MM.1S (cell line): ENCODE measurements at regions not wholly inside any gene's neighbourhood (a gene's known extent, or its start where the extent isn't known, plus 50 kb on each side); places are given as distances from the start of the nearest gene placed in this dataset.

ENCODE experiments used
- DNase-seq: peaks from one replicate; pipeline ENCODE4 v3.0.0-alpha.2; 2015
- H2AFZ ChIP-seq: fragments of 300-600 bp; sonication (generic); 2 replicates; pipeline ENCODE4 v1.6.0; 2016; ENCODE audit warnings: antibody characterized with exemption, low read length
- H3F3A ChIP-seq: fragments of 300-600 bp; sonication (generic); 2 replicates; pipeline ENCODE4 v1.6.1; 2016; ENCODE audit warnings: mild to moderate bottlenecking, antibody characterized with exemption, low read length, moderate library complexity, mixed read lengths; ENCODE audit not compliant: insufficient read depth
- H3K27ac ChIP-seq: fragments of 300-600 bp; sonication (generic); 2 replicates; pipeline ENCODE4 v1.5.1; 2016; ENCODE audit warnings: mild to moderate bottlenecking, low read length
- H3K27me3 ChIP-seq: fragments of 300-600 bp; sonication (generic); replicated peaks from 2 replicates; pipeline ENCODE4 v1.6.0; 2016; ENCODE audit warnings: low read length; ENCODE audit not compliant: insufficient read depth
- H3K36me3 ChIP-seq: fragments of 300-600 bp; sonication (generic); replicated peaks from 2 replicates; pipeline ENCODE4 v1.6.1; 2016; ENCODE audit warnings: mild to moderate bottlenecking, low read length, mixed read lengths; ENCODE audit not compliant: insufficient read depth
- H3K4me1 ChIP-seq: fragments of 300-600 bp; sonication (generic); 2 replicates; pipeline ENCODE4 v1.6.1; 2016; ENCODE audit warnings: low read length, mixed read lengths
- H3K4me2 ChIP-seq: fragments of 300-600 bp; sonication (generic); 2 replicates; pipeline ENCODE4 v1.6.0; 2016; ENCODE audit warnings: low read depth, low read length
- H3K4me3 ChIP-seq: fragments of 300-600 bp; sonication (generic); 2 replicates; pipeline ENCODE4 v1.5.1; 2016; ENCODE audit warnings: low read length, mixed read lengths
- H3K79me2 ChIP-seq: fragments of 300-600 bp; sonication (generic); 2 replicates; pipeline ENCODE4 v1.6.1; 2016; ENCODE audit warnings: mixed run types, low read length, mixed read lengths
- H3K9ac ChIP-seq: fragments of 300-600 bp; sonication (generic); 2 replicates; pipeline ENCODE4 v1.6.1; 2016; ENCODE audit warnings: low read length, mixed read lengths
- H3K9me2 ChIP-seq: fragments of 300-600 bp; sonication (generic); replicated peaks from 2 replicates; pipeline ENCODE4 v1.6.1; 2016; ENCODE audit warnings: mild to moderate bottlenecking, low read length, mixed read lengths; ENCODE audit not compliant: insufficient read depth
- H3K9me3 ChIP-seq: fragments of 300-600 bp; sonication (generic); replicated peaks from 2 replicates; pipeline ENCODE4 v1.6.1; 2016; ENCODE audit warnings: mild to moderate bottlenecking, low read length, mixed read lengths; ENCODE audit not compliant: insufficient read depth
- H4K20me1 ChIP-seq: fragments of 300-600 bp; sonication (generic); 2 replicates; pipeline ENCODE4 v1.6.1; 2016; ENCODE audit warnings: mild to moderate bottlenecking, low read length, moderate library complexity, mixed read lengths; ENCODE audit not compliant: insufficient read depth
- EZH2 ChIP-seq: fragments of 300-600 bp; sonication (generic); optimal IDR thresholded peaks from 2 replicates; pipeline ENCODE3; 2017; ENCODE audit warnings: low read depth, mild to moderate bottlenecking, antibody characterized with exemption, low read length, mixed read lengths
- EZH2phosphoT487 ChIP-seq: fragments of 300-600 bp; sonication (generic); IDR thresholded peaks from 2 replicates; pipeline ENCODE4 v1.6.1; 2018; ENCODE audit warnings: antibody characterized with exemption, low read length
- TF ChIP-seq, protein P1 (sequence below): fragments of 300-600 bp; sonication (generic); IDR thresholded peaks from 2 replicates; pipeline ENCODE4 v1.5.1; 2016; ENCODE audit warnings: antibody characterized with exemption, low read length, mixed read lengths

DNA sequence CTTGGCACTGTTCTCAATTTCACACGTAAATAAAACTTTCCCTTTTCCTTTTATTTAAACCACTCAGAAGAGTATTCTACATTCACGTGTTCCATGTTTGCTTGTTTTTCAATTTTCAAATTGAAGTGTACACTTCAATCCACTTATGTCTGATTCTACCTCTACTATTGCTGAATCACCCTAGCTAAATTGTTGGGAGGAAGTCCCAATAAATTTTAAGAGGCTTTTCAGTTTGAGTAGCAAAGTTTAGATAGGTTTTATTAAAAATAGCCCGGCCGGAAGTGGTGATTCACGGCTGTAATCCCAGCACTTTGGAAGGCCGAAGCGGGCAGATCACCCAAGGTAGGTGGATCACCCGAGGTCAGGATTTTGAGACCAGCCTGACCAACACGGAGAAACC lies 1414.7 kb upstream of the CELF2 start:
- TF ChIP-seq, protein P1, sequence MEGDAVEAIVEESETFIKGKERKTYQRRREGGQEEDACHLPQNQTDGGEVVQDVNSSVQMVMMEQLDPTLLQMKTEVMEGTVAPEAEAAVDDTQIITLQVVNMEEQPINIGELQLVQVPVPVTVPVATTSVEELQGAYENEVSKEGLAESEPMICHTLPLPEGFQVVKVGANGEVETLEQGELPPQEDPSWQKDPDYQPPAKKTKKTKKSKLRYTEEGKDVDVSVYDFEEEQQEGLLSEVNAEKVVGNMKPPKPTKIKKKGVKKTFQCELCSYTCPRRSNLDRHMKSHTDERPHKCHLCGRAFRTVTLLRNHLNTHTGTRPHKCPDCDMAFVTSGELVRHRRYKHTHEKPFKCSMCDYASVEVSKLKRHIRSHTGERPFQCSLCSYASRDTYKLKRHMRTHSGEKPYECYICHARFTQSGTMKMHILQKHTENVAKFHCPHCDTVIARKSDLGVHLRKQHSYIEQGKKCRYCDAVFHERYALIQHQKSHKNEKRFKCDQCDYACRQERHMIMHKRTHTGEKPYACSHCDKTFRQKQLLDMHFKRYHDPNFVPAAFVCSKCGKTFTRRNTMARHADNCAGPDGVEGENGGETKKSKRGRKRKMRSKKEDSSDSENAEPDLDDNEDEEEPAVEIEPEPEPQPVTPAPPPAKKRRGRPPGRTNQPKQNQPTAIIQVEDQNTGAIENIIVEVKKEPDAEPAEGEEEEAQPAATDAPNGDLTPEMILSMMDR: no peak
- TF ChIP-seq EZH2phosphoT487 (no peak), EZH2 (no peak)
- no peaks in the 10 kb centered on the region for H3K79me2 ChIP-seq
- no peaks in the 10 kb centered on the region for H3K4me1 ChIP-seq
- H3K9ac ChIP-seq: no peak overlapping the region
- H3K4me3 ChIP-seq: no peak overlapping the region
- H3K36me3 ChIP-seq: no peaks in the 10 kb centered on the region
- H3F3A ChIP-seq: no peaks in the 10 kb centered on the region
- no peaks in the 10 kb centered on the region for H4K20me1 ChIP-seq
- H2AFZ ChIP-seq: no peak overlapping the region
- H3K4me2 ChIP-seq: no peak overlapping the region
- no peaks in the 10 kb centered on the region for H3K9me3 ChIP-seq
- DNase-seq: no peak
- H3K9me2 ChIP-seq: no peaks in the 10 kb centered on the region
- H3K27me3 ChIP-seq: no peaks in the 10 kb centered on the region
- H3K27ac ChIP-seq: no peak overlapping the region

DNA sequence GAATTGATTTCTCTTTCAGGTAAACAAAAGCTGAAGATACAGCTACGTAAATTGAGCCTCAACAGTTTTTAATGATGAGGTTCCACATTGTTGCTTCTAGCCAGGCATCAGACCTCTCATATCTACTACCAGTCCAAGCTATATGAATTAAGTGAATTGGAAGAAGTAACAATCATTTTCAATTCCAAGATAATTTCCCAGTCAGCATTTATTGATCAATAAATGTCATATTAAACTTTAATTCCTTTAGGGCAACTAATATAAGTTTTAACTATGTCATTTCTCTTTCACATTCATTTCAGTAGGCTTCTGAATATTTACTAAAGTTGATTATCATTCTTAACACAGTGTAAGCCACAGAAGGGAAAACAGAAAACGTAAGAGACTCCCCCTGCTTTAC lies 1413.7 kb upstream of the CELF2 start:
- TF ChIP-seq EZH2phosphoT487: no peak
- no peak for TF ChIP-seq EZH2
- TF ChIP-seq, protein P1: no peak
- Histone ChIP-seq H3K9ac (no peak overlapping the region), H3K4me2 (no peak overlapping the region), H3F3A (no peaks in the 10 kb centered on the region), H3K79me2 (no peaks in the 10 kb centered on the region), H3K4me3 (no peak overlapping the region), H3K4me1 (no peaks in the 10 kb centered on the region), H3K27ac (no peak overlapping the region), H3K9me2 (no peaks in the 10 kb centered on the region), H3K9me3 (no peaks in the 10 kb centered on the region), H3K36me3 (no peaks in the 10 kb centered on the region), H2AFZ (no peak overlapping the region), H4K20me1 (no peaks in the 10 kb centered on the region), H3K27me3 (no peaks in the 10 kb centered on the region)
- no peak for DNase-seq

DNA sequence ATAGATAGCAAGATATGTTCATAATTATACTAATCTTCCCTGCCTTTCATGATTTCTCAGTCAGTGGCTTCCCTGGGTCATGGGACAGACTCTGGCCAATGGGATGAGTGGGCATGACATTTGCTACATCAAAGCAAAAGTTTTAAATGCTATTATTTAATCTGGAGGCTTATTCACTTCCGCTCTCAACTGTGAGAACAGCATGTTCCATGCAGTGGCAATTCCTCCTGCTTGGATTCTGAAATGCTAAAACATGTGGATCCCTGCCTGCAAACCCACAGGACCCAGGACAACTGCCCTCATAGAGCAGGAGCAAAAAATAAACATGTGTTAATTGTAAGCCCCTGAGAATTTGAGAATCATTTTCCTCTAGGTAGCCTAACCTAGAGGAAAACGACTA lies 1412.4 kb upstream of the CELF2 start:
- Histone ChIP-seq H3F3A (no peaks in the 10 kb centered on the region), H4K20me1 (no peaks in the 10 kb centered on the region), H3K36me3 (no peaks in the 10 kb centered on the region), H3K4me1 (no peaks in the 10 kb centered on the region), H3K4me3 (no peak overlapping the region), H3K27ac (no peak overlapping the region), H3K4me2 (no peak overlapping the region), H3K79me2 (no peaks in the 10 kb centered on the region), H3K9me3 (no peaks in the 10 kb centered on the region), H3K27me3 (no peaks in the 10 kb centered on the region), H3K9ac (no peak overlapping the region), H3K9me2 (no peaks in the 10 kb centered on the region), H2AFZ (no peak overlapping the region)
- DNase-seq: no peak
- TF ChIP-seq, protein P1: no peak
- no peak for TF ChIP-seq EZH2
- TF ChIP-seq EZH2phosphoT487: no peak
